ENCODE measurements at regions not wholly inside any gene's neighbourhood (a gene's known extent, or its start where the extent isn't known, plus 50 kb on each side); places are given as distances from the start of the nearest gene placed in this dataset.

GRCh38 chrX:42505016-42505415 is 272.9 kb downstream of the PPP1R2C start:
- DNase-seq = no peak

- DNase-seq = no peak
Measured at GRCh38 chrX:42499620-42500019, 278.3 kb downstream of the PPP1R2C start.

DNA sequence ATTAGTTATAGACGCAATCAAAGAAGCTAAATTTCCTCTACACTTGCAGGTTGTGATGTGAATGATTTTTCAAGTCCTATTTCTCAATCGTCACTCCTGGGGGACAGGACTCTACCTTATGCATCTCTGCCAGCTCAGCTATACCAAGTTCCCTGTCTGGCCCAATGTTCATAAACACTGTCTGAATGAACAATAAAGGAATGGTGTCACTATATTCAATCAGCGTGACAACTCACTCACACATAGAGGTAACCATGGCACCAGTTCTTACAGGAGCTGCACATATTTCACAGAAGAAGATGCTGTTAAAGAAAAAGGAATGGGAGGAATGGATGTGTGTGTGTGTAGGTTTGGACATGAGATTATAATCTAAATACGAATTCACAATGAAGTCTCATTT is 280.6 kb downstream of the PPP1R2C start:
- no peak for DNase-seq

- DNase-seq = no peak
Measured at GRCh38 chrX:42496239-42496638, 281.7 kb downstream of the PPP1R2C start.

DNA sequence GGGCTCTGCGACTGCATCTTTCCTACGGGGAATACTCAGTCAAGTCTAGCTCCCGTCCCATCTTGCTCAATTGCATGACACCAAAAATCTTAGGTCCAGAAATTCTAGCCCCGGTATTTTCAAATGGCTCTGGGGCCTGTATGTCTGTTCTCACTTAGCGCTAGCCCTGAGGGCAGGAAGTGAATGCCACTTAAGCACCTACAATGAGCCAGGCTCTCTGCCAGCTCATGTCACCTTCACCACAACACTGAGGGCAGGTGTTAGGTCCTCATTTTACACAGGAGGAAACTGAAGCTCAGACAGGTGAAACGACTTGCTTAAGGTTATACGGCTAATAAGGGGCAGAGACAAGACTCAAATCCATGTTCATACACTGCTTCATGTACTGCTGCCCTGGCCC is 282.8 kb downstream of the PPP1R2C start:
- no peak for DNase-seq

DNA sequence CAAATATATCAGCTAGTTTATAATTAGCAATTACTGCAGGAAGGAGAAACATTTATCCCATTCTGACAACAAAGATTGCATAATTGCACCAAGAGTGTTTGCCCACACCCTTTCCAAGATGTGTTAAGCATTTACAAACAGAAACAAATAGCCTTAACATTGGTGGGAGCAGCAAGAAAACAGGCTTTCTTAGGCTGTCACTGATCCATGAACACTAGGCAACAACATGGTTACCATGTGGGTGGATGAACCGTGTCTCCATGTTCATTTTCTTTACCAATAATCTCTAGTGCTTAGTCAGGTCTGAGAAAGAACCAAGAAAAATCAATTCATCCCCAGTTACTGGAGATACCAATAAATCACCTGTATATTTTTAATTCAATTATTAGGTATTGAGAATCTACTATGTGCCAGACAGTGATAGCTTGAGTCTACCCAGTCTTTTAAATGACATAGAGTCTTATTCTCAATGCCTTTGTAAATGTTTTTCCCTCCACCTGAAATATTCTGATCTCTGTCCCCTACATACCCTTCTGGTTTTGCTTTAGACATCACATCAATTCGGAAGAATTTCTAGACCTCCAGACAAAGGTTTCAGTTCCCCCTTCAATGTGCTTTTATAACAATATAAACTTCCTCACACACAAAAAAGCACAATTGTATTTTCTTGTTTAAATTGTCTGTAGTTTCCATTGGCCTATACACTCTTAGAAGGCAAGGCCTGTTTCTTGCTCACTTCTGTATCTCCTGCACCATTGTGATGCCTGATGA is 286.6 kb downstream of the PPP1R2C start:
- no peak for DNase-seq

DNA sequence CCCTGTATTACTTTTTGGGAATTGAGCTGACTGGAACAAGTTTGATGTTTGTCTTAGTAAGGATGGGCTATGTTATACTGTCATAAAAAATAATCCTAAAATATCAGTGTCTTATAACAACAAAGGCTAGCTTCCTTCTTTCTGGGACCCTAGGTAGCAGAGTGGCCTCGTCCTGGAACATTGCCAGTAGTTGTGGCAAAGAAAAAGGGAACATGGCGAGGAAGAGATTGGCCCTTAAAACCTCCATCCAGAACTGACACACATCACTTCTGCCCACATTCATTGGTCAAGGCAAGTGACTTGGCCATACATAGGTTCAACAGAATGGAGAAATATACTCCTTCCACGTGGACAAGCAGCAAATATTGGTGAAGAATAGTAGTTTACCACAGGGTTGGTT is 287.9 kb downstream of the PPP1R2C start:
- no peak for DNase-seq

DNA sequence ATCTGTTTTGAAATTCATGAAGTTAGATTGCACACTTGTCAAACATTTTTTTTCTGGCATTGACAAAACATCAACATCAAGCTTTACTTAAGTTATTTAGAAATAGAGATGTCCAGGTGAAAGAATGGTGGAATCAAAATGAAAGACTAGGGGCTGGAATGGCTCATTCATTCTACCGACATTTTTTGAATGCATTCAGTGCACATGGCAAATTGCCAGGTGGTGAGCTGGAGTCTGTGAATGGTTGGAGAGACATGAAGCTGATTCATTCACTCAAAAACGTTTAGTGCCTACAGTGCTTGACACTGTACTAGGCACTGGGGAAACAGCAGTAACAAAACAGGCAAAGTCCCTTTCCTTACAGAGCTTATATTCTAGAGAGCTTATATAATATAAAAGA is 292.4 kb downstream of the PPP1R2C start:
- DNase-seq = no peak

- no peak for DNase-seq
Measured at GRCh38 chrX:42484233-42484632, 293.7 kb downstream of the PPP1R2C start.

- DNase-seq = no peak
Measured at GRCh38 chrX:42477396-42477795, 300.6 kb downstream of the PPP1R2C start.

- no peak for DNase-seq
Measured at GRCh38 chrX:42472727-42473126, 305.2 kb downstream of the PPP1R2C start.

DNA sequence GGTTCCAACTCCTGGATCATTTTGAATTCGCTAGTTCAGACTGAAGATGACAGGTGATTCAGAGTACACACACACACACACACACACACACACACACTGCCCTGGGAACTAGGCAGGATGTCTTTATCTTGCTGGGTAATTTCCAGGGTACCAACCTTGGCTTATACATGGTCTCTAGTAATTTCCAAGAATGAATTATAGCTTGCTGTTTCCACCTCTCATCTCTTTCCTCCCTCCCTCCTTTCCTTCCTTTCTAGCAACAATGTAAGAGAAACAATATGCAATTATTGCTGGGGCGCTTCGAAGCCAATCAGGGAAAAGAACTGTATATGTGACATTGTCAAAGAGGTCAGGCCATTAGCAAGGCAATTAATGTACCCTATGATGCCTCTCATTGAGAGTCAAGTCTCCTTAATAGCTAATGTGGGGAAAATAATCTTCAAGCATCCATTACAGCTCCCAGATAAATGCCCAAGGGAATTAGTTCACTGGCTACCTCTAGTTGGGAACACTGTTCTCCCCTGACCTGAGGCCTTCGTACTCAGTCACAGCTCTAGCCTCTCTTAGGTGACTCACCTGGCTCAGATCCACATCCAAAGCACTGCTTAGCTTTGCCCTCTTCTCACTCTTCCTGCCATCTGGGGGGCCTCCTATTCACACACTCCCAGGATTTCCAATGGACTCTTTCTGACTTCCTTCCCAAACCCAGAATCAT is 311.5 kb downstream of the PPP1R2C start:
- DNase-seq = no peak

DNA sequence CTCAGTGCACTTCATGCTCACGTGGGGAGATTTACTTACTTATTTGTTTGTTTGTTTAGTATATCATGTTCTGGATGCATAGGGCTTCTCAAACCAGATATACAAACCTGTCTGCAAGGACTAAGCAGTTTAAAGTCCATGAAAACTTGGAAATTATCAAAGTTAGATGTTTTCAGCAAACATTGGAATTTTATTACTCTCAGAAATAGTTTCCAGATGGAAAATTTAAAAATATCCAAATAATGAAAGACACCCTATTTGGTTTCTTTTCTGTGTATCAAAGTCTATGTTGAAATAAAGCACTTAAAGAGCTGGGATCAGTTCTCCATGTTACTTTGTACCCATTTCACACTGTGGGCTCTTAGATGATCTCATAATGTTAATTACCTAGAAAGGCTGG is 312.1 kb downstream of the PPP1R2C start:
- DNase-seq = no peak

- DNase-seq = no peak
Measured at GRCh38 chrX:42463706-42464490, 314.1 kb downstream of the PPP1R2C start.

GRCh38 chrX:42462917-42463316 is 315.0 kb downstream of the PPP1R2C start:
- DNase-seq = no peak

GRCh38 chrX:42460706-42461105 is 317.3 kb downstream of the PPP1R2C start:
- peak; percentile 75 for DNase-seq

- DNase-seq = no peak
Measured at GRCh38 chrX:42459735-42460134, 318.2 kb downstream of the PPP1R2C start.

- no peak for DNase-seq
Measured at GRCh38 chrX:42456176-42456700, 321.7 kb downstream of the PPP1R2C start.

DNA sequence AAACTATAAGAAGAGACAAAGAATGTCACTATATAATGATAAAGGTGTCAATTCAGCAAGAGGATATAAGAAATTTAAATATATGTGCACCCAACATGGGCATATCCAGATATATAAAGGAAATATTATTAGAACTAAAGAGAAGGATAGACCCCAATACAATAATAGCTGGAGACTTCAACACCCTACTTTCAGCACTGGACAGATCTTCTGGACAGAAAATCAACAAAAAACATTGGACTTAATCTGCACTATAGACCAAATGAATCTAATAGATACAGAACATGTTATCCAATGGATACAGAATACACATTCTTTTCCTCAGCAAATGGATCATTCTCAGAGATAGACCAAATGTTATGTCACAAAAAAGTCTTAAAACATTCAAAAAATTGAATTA is 327.7 kb downstream of the PPP1R2C start:
- no peak for DNase-seq

- no peak for DNase-seq
Measured at GRCh38 chrX:42443267-42443666, 334.7 kb downstream of the PPP1R2C start.

DNA sequence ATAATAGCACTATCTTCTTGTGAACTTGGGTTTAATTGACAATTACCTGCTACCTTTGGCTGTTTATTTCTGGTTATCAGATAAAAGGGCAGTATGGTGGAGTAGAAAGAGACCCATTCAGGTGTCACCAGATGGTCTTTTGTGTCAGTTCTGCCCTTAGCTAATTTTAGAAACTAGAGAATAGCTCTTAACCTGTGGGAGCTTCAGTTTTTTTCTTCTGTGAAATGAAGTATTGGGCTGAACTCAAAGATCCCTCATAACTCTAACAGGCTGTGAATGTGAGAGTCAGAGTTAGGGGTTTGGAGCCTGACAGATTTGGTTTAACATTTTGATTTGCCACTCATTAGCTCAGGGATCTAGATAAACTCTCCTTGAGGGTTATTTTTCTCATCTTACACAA is 335.2 kb downstream of the PPP1R2C start:
- DNase-seq = no peak

DNA sequence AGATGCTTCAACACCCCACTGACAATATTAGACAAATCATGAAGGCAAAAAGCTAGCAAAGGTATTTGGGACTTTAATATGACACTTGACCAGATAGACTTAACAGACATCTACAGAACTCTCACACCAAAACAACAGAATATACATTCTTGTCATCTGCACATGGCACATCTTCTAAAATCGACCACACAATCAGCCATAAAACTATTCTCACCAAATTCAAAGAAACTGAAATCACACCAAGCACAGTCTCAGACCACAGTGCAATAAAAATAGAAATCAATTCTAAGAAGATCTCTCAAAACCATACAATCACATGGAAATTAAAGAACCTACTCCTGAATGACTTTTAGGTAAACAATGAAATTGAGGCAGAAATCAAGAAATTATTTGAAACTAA is 340.8 kb downstream of the PPP1R2C start:
- no peak for DNase-seq

DNA sequence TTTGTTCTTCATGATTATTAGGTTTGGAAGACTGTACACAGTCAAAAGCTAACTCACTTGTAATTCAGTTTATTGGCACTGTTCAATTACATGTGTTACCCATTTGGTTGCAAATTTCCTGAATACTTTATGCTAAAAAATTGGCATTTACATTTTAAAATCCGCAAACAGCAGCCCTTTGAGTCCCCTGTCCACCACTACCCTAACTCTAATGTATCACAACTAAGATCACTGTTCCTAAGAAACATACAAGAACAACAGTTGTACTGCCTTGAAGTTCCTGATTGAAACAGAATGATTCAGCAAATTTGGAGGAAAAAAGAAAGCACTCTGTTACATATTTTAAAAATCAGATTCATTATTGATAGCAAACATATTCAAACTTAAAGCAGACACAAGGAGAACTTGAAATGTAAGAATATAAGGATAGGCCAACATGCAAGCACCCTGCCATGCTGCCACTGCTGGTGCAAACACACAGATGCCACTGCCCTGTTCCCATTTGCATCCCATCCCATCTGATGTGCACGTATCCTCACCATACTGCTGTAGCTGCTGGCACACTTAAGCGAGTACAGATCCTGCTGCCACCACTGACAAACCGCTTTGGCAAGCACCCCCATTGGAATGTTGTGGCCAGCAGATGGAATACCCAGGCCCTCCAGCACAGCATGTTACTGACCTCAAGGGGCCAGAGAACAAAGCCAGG is 343.4 kb downstream of the PPP1R2C start:
- no peak for DNase-seq

Data from NCI-H82 (cell line).